ENCODE measurements at regions not wholly inside any gene's neighbourhood (a gene's known extent, or its start where the extent isn't known, plus 50 kb on each side); places are given as distances from the start of the nearest gene placed in this dataset.

GRCh38 chr15:93474728-93475127 is 385.7 kb upstream of the RGMA start:
- TF ChIP-seq GATA2 (IDR thresholded peaks at IDR 0.05; ENCODE audit: low read depth, low read length) (no peak), GATA3 (IDR thresholded peaks at IDR 0.05; ENCODE audit: low read depth, low read length) (no peak)

Measured in SH-SY5Y (cell line).